Astrocyte (in vitro differentiated cells and primary cell): ENCODE measurements at regions not wholly inside any gene's neighbourhood (a gene's known extent, or its start where the extent isn't known, plus 50 kb on each side); places are given as distances from the start of the nearest gene placed in this dataset.
"Not testable (repeated sequence)": the region's sequence is repeated elsewhere in the genome, so short reads cannot be mapped to it uniquely, and the experiment has no call there.

Experiments
- DNase-seq: peaks from one replicate; pipeline ENCODE4 v3.0.0-alpha.2; 2010; ENCODE audit warnings: low read depth
- FAIRE-seq: peaks from 2 replicates; lab custom pipeline; 2011; peaks lifted over from hg19 to GRCh38; lab: Jason Lieb, UNC
- H2AFZ ChIP-seq: 2 replicates; pipeline ENCODE4 v1.6.0; 2012; ENCODE audit warnings: low read depth, low read length, inconsistent platforms
- H3K27ac ChIP-seq: 2 replicates; pipeline ENCODE4 v1.5.1; 2011; ENCODE audit warnings: low read depth, low read length, inconsistent platforms
- H3K27me3 ChIP-seq: 2 replicates; pipeline ENCODE4 v1.6.0; 2011; ENCODE audit warnings: low read length, inconsistent platforms; ENCODE audit not compliant: insufficient read depth
- H3K36me3 ChIP-seq: 2 replicates; pipeline ENCODE4 v1.5.1; 2011; ENCODE audit warnings: low read length, inconsistent platforms; ENCODE audit not compliant: insufficient read depth
- H3K4me1 ChIP-seq: 2 replicates; pipeline ENCODE4 v1.5.1; 2011; ENCODE audit warnings: low read length, inconsistent platforms; ENCODE audit not compliant: insufficient read depth
- H3K4me2 ChIP-seq: 2 replicates; pipeline ENCODE4 v1.6.0; 2012; ENCODE audit warnings: low read length, inconsistent platforms
- H3K4me3 ChIP-seq: 2 replicates; pipeline ENCODE4 v1.5.1; 2011; ENCODE audit warnings: low read depth, mild to moderate bottlenecking, low read length, inconsistent platforms; ENCODE audit not compliant: insufficient read depth
- H3K79me2 ChIP-seq: 2 replicates; pipeline ENCODE4 v1.6.0; 2012; ENCODE audit warnings: mild to moderate bottlenecking, low read length, inconsistent platforms; ENCODE audit not compliant: insufficient read depth
- H3K9ac ChIP-seq: 2 replicates; pipeline ENCODE4 v1.6.0; 2012; ENCODE audit warnings: mild to moderate bottlenecking, low read length, inconsistent platforms
- H3K9me3 ChIP-seq: 2 replicates; pipeline ENCODE4 v1.5.1; 2012; ENCODE audit warnings: low read depth, mild to moderate bottlenecking, low read length, inconsistent platforms; ENCODE audit not compliant: insufficient read depth
- H4K20me1 ChIP-seq: 2 replicates; pipeline ENCODE4 v1.6.0; 2012; ENCODE audit warnings: low read length, inconsistent platforms; ENCODE audit not compliant: insufficient read depth
- H3K27ac Mint-ChIP-seq: one replicate; pipeline ENCODE4 v1.8.0; 2021; ENCODE audit warnings: mild to moderate bottlenecking, mixed read lengths; ENCODE audit not compliant: unreplicated experiment
- H3K27me3 Mint-ChIP-seq: one replicate; pipeline ENCODE4 v1.8.0; 2021; ENCODE audit warnings: low read depth, mixed read lengths; ENCODE audit not compliant: unreplicated experiment
- H3K36me3 Mint-ChIP-seq: one replicate; pipeline ENCODE4 v1.8.0; 2021; ENCODE audit warnings: low read depth, mixed read lengths; ENCODE audit not compliant: unreplicated experiment
- H3K4me1 Mint-ChIP-seq: one replicate; pipeline ENCODE4 v1.8.0; 2021; ENCODE audit warnings: low read depth, mixed read lengths; ENCODE audit not compliant: unreplicated experiment
- H3K4me3 Mint-ChIP-seq: one replicate; pipeline ENCODE4 v1.8.0; 2021; ENCODE audit warnings: mild to moderate bottlenecking, moderate library complexity, mixed read lengths; ENCODE audit not compliant: unreplicated experiment
- H3K9me3 Mint-ChIP-seq: one replicate; pipeline ENCODE4 v1.8.0; 2021; ENCODE audit warnings: mild to moderate bottlenecking, mixed read lengths; ENCODE audit not compliant: unreplicated experiment
- EZH2 ChIP-seq: IDR thresholded peaks from 2 replicates; pipeline ENCODE4 v1.6.1; 2012; ENCODE audit warnings: mild to moderate bottlenecking, low read length, inconsistent platforms; ENCODE audit not compliant: insufficient read depth
- TF ChIP-seq, protein P1 (sequence below): IDR thresholded peaks from 2 replicates; pipeline ENCODE4 v1.5.1; 2011; ENCODE audit warnings: low read depth, mild to moderate bottlenecking, inconsistent platforms, low read length, moderate library complexity; ENCODE audit not compliant: insufficient read depth

DNA sequence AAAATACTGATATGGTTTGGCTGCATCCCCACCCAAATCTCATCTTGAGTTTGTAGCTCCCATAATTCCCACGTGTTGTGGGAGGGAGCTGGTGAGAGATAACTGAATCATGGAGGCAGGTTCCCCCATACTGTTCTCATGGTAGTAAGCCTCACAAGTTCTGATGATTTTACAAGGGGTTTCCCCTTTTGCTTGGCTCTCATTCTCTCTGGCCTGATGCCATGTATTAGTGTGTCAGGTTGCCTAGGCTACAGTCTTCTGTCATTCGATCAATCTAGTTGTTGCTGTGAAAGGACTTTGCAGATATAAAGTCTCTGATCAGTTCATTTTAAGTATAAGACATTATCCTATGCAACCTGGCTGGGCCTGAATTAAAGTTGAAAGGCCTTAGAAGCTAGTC is 209.3 kb upstream of the MAOA start:
- Histone ChIP-seq H3K36me3 (no peaks in the 10 kb centered on the region), H3K27me3 (no peaks in the 10 kb centered on the region), H3K4me1 (no peaks in the 10 kb centered on the region), H3K79me2 (no peaks in the 10 kb centered on the region), H3K4me2 (no peak overlapping the region), H3K9me3 (no peaks in the 10 kb centered on the region), H2AFZ (no peak overlapping the region), H4K20me1 (no peaks in the 10 kb centered on the region), H3K27ac (no peak overlapping the region), H3K4me3 (no peak overlapping the region), H3K9ac (no peak overlapping the region)
- H3K27ac Mint-ChIP-seq, result no peak overlapping the region
- no peaks in the 10 kb centered on the region for H3K4me1 Mint-ChIP-seq
- H3K36me3 Mint-ChIP-seq, result no peaks in the 10 kb centered on the region
- H3K27me3 Mint-ChIP-seq, result no peaks in the 10 kb centered on the region
- DNase-seq, result no peak
- no peak for TF ChIP-seq EZH2
- TF ChIP-seq, protein P1, sequence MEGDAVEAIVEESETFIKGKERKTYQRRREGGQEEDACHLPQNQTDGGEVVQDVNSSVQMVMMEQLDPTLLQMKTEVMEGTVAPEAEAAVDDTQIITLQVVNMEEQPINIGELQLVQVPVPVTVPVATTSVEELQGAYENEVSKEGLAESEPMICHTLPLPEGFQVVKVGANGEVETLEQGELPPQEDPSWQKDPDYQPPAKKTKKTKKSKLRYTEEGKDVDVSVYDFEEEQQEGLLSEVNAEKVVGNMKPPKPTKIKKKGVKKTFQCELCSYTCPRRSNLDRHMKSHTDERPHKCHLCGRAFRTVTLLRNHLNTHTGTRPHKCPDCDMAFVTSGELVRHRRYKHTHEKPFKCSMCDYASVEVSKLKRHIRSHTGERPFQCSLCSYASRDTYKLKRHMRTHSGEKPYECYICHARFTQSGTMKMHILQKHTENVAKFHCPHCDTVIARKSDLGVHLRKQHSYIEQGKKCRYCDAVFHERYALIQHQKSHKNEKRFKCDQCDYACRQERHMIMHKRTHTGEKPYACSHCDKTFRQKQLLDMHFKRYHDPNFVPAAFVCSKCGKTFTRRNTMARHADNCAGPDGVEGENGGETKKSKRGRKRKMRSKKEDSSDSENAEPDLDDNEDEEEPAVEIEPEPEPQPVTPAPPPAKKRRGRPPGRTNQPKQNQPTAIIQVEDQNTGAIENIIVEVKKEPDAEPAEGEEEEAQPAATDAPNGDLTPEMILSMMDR, result no peak
- H3K9me3 Mint-ChIP-seq, result peaks cover under 1% of the 10 kb centered on the region
- H3K4me3 Mint-ChIP-seq, result no peak overlapping the region
- peak; percentile 87 for FAIRE-seq

DNA sequence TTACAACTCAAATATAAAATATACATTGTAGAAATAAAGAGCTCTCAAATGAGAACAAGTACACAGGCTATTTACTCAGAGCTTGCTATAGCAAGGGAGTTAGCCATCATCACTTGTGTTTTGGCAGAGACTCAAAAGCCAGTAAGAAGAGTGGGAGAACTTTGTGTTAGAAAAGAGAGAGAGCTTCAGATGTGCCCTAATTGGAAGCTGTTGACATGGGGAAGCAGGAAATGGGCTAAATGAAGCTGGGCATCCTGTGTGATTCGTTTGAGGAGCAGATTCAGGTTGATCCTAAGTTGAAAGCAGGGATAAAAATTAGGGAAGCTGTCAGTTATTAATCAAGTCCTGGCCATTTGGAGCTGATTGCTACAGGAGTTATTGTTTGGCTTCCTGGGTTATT is 207.4 kb upstream of the MAOA start:
- H3K4me1 ChIP-seq, result no peaks in the 10 kb centered on the region
- H3K27me3 ChIP-seq, result no peaks in the 10 kb centered on the region
- Mint-ChIP-seq H3K36me3 (no peaks in the 10 kb centered on the region), H3K4me3 (no peak overlapping the region), H3K4me1 (no peaks in the 10 kb centered on the region), H3K9me3 (peaks cover 7% of the 10 kb centered on the region), H3K27ac (no peak overlapping the region), H3K27me3 (no peaks in the 10 kb centered on the region)
- TF ChIP-seq, protein P1, result no peak
- FAIRE-seq (no peak), DNase-seq (no peak)
- H3K79me2 ChIP-seq, result no peaks in the 10 kb centered on the region
- H3K4me3 ChIP-seq, result no peak overlapping the region
- no peaks in the 10 kb centered on the region for H3K9me3 ChIP-seq
- no peaks in the 10 kb centered on the region for H4K20me1 ChIP-seq
- no peaks in the 10 kb centered on the region for H3K36me3 ChIP-seq
- H3K4me2 ChIP-seq, result no peak overlapping the region
- no peak overlapping the region for H2AFZ ChIP-seq
- no peak overlapping the region for H3K9ac ChIP-seq
- H3K27ac ChIP-seq, result no peak overlapping the region

DNA sequence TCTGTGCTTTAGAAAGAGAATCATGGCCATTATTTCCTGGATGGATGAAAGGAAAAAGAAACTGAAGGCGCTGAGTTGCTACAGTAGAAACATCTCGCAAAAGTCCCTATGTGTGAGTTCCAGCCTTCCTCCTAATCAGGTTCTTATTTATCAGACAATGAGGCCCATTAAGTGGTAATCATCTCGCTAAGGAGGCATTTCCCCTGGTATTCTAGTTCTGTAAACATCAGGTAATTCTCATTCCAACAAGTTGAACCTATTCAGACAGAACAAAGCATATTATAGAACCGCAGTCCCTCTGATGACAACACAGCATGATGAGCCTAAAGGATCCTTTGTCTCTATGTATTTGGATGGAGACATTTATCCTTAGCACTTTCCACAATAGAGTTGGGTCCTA is 205.7 kb upstream of the MAOA start:
- Histone ChIP-seq H2AFZ (no peak overlapping the region), H3K4me3 (no peak overlapping the region), H3K9me3 (no peaks in the 10 kb centered on the region), H3K27ac (no peak overlapping the region), H3K4me2 (no peak overlapping the region), H4K20me1 (no peaks in the 10 kb centered on the region), H3K36me3 (no peaks in the 10 kb centered on the region), H3K9ac (no peak overlapping the region), H3K27me3 (no peaks in the 10 kb centered on the region), H3K4me1 (no peaks in the 10 kb centered on the region), H3K79me2 (no peaks in the 10 kb centered on the region)
- TF ChIP-seq, protein P1, result no peak
- TF ChIP-seq EZH2, result no peak
- H3K27ac Mint-ChIP-seq, result no peak overlapping the region
- H3K9me3 Mint-ChIP-seq, result peaks cover 7% of the 10 kb centered on the region
- H3K4me1 Mint-ChIP-seq, result peaks cover under 1% of the 10 kb centered on the region
- no peak overlapping the region for H3K4me3 Mint-ChIP-seq
- no peaks in the 10 kb centered on the region for H3K27me3 Mint-ChIP-seq
- DNase-seq (no peak), FAIRE-seq (no peak)
- H3K36me3 Mint-ChIP-seq, result no peaks in the 10 kb centered on the region

DNA sequence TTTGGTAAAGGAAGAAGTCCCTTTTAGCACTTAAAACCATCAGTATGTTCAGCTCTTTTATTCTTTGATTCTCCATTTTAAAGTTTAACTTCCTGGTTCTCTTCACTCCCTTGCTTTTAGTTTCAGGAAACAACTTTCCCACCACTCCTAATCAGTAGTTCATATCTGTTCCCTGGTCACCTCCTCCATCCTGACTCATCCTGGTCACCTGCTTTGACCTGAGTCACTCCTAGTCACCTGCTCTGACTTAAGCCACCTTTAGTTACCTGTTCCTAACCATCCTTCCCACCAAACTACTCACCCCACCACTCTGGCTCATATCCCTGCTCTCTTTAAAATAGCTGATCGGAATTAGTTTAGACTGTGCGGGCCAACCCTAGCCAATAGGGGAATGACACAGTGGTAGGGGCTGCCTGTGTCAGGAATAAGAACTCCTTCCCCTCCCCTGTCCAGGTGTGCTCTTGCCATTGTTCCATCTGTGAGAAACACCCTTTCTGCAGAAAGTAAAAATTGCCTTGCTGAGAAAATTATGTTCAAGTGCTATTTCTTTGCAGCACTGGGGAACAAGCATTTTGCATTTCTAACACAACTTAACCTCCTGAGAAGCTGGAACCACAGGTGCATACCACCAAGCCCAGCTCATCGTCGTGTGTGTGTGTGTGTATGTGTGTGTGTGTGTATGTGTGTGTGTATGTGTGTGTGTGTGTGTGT is 204.0 kb upstream of the MAOA start:
- not testable (repeated sequence) for H2AFZ ChIP-seq, H3K36me3 ChIP-seq, H3K9me3 ChIP-seq, H4K20me1 ChIP-seq, DNase-seq, H3K4me1 Mint-ChIP-seq, H3K27ac ChIP-seq, H3K27ac Mint-ChIP-seq, H3K4me3 Mint-ChIP-seq, H3K27me3 Mint-ChIP-seq, H3K36me3 Mint-ChIP-seq, H3K9me3 Mint-ChIP-seq, H3K4me3 ChIP-seq, H3K4me1 ChIP-seq, H3K79me2 ChIP-seq, H3K27me3 ChIP-seq, H3K9ac ChIP-seq, H3K4me2 ChIP-seq
- peak; percentile 13 for FAIRE-seq
